HG03045 (cell line): ENCODE measurements at regions not wholly inside any gene's neighbourhood (a gene's known extent, or its start where the extent isn't known, plus 50 kb on each side); places are given as distances from the start of the nearest gene placed in this dataset.

Source experiments
- ATAC-seq: cut with Tn5 transposase; IDR thresholded peaks from one replicate; pipeline ENCODE4 v1.9.1; 2021; ENCODE audit warnings: mild to moderate bottlenecking, moderate library complexity; ENCODE audit not compliant: unreplicated experiment

GRCh38 chrX:10078266-10078665 lies 78.5 kb upstream of the CLCN4 start:
- no peak for ATAC-seq

DNA sequence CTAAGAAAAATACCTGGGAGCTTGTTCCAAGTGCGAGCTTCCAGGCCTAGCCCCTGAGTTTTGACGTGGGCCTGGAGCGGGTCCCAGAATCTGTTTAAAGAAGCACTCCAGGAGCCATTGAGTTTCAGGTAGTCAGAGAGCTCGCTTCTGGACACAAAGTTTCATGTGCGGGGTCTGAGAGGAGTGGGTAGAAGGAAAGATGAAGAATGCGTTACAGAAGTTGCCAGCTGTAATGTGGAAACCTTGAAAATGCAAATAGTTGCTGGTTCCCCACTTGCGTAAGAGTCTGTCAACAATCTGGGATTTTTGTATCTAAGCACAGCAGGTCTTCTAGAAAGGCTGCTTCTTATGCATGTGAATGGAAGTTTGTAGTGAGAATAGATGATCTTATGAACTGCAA lies 77.5 kb upstream of the CLCN4 start:
- ATAC-seq, result no peak

- no peak for ATAC-seq
These were observed 73.0 kb upstream of the CLCN4 start for GRCh38 chrX:10083809-10084208.

- ATAC-seq, result no peak
These were observed 71.6 kb upstream of the CLCN4 start for GRCh38 chrX:10085223-10085622.

GRCh38 chrX:10086676-10087075 lies 70.1 kb upstream of the CLCN4 start:
- ATAC-seq, result no peak

DNA sequence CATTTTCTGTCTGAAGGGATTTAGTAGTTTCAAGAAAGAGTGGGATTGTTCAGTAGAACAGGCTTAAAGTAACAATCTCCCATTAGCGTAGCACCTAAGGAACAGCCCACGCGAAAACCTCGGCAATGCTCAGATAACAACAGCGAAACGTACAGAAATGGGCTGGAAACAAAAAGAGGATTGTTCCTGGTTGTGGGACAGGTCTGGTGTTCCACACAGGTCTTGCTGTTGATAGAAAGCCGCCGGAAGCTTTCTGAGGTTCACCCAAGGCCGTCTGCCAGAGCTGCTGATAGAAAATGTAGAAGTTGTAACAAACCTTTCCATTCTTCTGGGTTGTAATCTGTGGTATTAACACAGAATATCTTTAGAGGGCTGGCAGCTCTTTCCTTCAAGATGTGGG lies 69.4 kb upstream of the CLCN4 start:
- ATAC-seq, result no peak

DNA sequence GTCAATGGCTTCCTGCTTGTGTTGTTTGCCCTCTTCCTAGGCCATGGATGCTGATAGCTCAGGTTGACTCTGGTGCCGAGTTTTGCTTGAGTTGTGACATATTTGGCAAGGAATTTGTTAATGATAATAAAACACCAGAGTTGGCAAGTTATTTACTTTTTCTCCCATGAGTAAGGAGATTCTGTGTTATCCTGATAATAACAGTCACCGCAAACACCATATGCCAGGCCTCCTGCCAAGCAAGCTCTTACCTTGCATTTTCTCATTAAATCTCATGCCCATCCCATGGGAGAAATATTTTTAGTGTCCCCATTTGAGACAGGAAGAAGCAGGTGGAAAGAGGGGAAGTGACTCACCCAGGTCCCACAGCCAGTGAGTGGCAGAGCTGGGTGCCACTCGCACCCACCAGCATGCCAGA lies 67.4 kb upstream of the CLCN4 start:
- ATAC-seq, result no peak

- no peak for ATAC-seq
These were observed 66.5 kb upstream of the CLCN4 start for GRCh38 chrX:10090319-10090718.

DNA sequence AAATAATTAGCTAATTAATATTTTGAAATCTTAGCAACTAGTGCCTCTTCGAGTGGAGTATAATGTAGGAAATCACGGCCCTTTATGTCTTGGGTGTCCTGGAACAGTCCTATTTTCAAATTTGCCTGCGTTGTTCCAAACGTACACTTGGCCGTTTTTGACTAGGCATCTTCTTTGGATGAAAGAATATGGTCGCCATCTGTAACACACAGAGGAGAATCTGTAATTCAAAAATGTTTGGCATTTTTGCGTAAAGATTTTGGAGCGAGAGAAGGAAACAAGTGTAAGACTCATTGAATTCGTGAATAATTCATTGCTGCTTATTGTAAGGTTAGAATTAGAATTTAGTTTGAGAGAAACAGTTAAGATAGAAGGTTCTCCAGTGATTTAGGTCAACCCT lies 61.5 kb upstream of the CLCN4 start:
- no peak for ATAC-seq

DNA sequence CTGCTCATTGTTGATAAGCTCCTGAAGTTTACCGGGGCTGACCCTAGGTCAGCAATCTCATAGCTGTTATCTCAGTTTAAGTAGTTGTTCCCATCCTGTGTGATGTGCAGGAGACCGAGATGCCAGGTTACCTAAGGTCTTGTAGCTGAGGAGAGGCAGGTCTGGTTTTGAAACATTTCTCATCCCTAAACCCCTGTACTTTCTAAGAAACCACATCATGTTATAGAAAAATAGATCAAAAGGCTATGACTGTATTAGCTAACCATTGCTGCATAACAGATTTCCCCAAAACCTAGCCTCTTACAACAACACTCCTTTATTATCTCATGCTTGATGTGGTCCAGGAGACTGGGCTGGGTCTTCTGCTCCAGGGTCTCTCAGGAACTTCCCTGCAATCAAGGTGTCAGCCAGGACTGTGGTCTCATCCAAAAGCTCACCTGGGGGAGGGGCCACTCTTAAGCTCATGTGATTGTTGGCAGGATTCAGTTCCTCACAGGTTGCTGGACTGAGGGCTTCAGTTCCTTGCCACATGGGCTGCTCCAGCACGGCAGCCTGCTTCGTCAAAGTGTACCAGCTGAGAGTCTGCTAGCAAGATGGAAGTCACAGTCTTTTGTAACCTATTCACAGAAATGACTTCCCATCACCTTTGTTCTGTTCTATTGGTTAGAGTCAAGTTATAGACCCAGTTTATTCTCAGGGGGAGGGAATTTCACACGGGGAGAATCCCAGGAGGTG lies 60.9 kb upstream of the CLCN4 start:
- no peak for ATAC-seq

GRCh38 chrX:10098270-10098713 lies 58.5 kb upstream of the CLCN4 start:
- ATAC-seq, result no peak

DNA sequence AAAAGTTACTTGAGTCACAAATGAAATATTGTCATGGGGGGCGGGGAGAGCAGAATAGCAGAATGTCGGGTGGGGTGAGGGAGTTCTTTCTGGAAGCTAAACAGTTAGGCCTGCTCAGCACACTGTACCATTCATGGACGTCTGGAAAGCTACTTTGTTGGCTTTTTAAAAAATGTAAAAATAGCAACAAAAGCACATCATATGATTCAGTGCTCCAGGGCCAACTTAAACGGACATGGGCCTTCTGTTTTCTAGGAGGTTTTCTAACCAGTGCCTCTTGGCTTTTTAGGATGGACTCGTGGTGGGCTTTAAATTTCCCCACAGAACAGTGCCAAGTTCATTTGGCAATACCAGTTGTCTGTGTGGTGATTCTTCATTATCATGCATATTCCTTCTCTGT lies 57.4 kb upstream of the CLCN4 start:
- ATAC-seq, result no peak

GRCh38 chrX:10101269-10101668 lies 55.5 kb upstream of the CLCN4 start:
- ATAC-seq, result no peak

GRCh38 chrX:10102046-10102704 lies 54.6 kb upstream of the CLCN4 start:
- no peak for ATAC-seq

DNA sequence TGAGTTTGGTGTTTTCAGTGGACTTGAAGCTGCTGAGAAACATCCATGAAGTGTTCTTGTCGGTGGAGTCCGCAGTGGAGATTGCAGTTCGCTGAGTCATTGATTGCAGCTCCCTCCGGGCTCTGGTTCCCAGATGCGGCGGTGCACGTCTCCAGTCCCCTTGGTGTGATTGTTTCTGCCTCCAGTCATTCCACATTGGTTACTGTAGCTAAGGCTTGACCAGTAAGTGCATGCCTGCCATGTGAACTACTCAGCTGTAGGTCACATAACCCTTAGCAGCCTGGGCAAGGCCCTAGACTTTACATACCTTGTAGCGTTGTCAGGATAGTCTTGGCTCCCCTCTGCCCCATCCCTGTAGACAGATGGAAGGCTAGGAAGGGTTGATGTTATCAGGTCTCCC lies 53.8 kb upstream of the CLCN4 start:
- ATAC-seq, result no peak

DNA sequence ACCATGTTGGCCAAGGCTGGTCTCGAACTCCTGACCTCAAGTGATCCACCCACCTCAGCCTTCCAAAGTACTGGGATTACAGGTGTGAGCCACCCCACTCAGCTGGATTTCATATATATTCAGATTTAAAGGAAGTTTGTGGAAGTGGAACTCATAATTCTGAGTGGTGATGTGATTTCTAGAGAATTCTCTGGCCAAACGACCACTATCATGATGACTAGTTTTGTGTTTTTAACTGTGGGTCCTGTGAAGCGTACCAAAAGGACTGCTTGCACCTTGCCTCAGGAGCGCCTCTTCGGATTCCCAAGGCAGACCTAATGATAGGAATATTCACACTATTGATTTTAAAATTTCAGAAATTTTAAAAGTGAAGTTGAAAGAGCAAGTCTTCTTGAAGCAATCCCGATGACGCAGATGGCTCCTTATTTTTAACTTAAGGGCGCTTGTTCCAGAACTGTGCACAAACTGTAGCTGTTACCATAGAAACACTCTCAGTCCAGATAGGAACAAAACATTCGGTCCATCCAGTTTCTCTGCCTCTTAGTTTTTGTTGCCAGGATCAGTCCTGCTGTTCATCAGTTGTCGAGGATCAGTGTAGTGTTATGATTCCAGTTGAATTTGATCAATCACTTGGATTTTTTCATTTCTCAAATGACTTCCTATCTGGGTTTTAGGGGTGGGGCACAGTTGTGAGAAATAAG lies 51.7 kb upstream of the CLCN4 start:
- no peak for ATAC-seq

- ATAC-seq, result peak; percentile 75
These were observed 50.0 kb upstream of the CLCN4 start for GRCh38 chrX:10106806-10107205.
